ENCODE measurements at regions not wholly inside any gene's neighbourhood (a gene's known extent, or its start where the extent isn't known, plus 50 kb on each side); places are given as distances from the start of the nearest gene placed in this dataset.

DNA sequence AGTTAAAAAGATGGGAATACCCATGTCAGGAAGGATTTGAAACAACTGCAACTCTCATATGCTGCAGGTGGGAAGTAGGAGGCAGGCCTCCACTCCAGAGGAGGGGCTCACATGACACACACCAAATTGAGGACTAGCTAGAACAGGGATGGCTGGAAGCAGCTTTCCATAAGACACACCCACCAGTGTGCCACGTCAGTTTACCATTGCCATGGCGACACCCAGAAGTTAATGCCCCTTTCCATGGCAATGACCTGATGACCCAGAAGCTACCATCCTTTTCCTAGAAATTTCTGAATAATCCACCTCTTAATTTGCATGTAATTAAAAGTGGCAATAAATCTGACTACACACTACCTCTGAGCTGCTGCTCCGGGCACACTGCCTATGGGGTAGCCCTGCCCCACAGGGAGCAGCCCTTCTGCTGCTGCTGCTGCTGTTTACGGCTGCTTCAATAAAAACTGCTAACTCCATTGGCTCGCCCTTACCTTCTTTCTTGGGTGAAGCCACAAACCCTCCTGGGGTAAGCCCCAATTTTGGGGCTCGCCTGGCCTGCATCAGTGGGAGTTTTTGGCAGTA is 89.4 kb downstream of the RRM2 start:
- Histone ChIP-seq H3K27ac (ENCODE audit: low read depth, low read length) (no peak overlapping the region), H3K9ac (ENCODE audit: low read length) (no peak overlapping the region), H3K9me2 (replicated peaks; ENCODE audit: insufficient read depth, low read length) (no peaks in the 10 kb centered on the region), H4K20me1 (ENCODE audit: low read depth, low read length) (no peaks in the 10 kb centered on the region), H3K9me3 (ENCODE audit: insufficient read depth, low read length) (no peaks in the 10 kb centered on the region), H3K4me2 (ENCODE audit: low read depth, low read length, poor library complexity, severe bottlenecking) (no peak overlapping the region), H3K79me2 (ENCODE audit: insufficient read depth, low read length) (no peaks in the 10 kb centered on the region), H3K27me3 (ENCODE audit: low read length) (no peaks in the 10 kb centered on the region), H3K36me3 (ENCODE audit: low read length) (no peaks in the 10 kb centered on the region), H3F3A (ENCODE audit: insufficient read depth) (no peaks in the 10 kb centered on the region), H2AFZ (ENCODE audit: low read depth, low read length, severe bottlenecking) (no peak overlapping the region), H3K4me3 (ENCODE audit: insufficient read depth, low read length, poor library complexity, severe bottlenecking) (no peak overlapping the region)
- TF ChIP-seq, protein P1, sequence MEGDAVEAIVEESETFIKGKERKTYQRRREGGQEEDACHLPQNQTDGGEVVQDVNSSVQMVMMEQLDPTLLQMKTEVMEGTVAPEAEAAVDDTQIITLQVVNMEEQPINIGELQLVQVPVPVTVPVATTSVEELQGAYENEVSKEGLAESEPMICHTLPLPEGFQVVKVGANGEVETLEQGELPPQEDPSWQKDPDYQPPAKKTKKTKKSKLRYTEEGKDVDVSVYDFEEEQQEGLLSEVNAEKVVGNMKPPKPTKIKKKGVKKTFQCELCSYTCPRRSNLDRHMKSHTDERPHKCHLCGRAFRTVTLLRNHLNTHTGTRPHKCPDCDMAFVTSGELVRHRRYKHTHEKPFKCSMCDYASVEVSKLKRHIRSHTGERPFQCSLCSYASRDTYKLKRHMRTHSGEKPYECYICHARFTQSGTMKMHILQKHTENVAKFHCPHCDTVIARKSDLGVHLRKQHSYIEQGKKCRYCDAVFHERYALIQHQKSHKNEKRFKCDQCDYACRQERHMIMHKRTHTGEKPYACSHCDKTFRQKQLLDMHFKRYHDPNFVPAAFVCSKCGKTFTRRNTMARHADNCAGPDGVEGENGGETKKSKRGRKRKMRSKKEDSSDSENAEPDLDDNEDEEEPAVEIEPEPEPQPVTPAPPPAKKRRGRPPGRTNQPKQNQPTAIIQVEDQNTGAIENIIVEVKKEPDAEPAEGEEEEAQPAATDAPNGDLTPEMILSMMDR (IDR thresholded peaks at IDR 0.05; ENCODE audit: insufficient read depth, low read length, poor library complexity, severe bottlenecking), result no peak
- no peak for TF ChIP-seq EZH2phosphoT487 (conservative IDR thresholded peaks at IDR 0.05; ENCODE audit: low read length)

DNA sequence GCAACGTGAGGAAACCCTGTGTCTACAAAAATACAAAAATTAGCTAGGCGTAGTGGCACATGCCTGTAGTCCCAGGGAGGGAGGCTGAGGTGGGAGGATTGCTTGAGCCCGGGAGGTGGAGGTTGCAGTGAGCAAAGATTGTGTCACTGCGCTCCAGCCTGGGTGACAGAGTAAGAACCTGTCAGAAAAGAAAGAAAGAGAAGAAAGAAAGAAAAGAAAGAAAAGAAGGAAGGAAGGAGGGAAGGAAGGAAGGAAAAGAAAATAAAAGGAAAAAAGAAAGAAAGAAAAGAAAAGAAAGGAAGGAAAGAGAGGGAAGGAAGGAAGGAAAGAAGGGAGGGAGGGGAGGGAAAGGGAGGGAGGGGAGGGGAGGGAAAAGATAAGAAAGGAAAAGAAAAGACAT is 89.9 kb upstream of the HPCAL1 start:
- Histone ChIP-seq H3K9ac (ENCODE audit: low read length) (no peak overlapping the region), H3K4me3 (ENCODE audit: insufficient read depth, low read length, poor library complexity, severe bottlenecking) (no peak overlapping the region), H3K27me3 (ENCODE audit: low read length) (no peaks in the 10 kb centered on the region), H3K4me2 (ENCODE audit: low read depth, low read length, poor library complexity, severe bottlenecking) (no peak overlapping the region), H3K9me2 (replicated peaks; ENCODE audit: insufficient read depth, low read length) (no peaks in the 10 kb centered on the region), H4K20me1 (ENCODE audit: low read depth, low read length) (no peaks in the 10 kb centered on the region), H2AFZ (ENCODE audit: low read depth, low read length, severe bottlenecking) (no peak overlapping the region), H3K9me3 (ENCODE audit: insufficient read depth, low read length) (no peaks in the 10 kb centered on the region), H3K36me3 (ENCODE audit: low read length) (no peaks in the 10 kb centered on the region), H3K79me2 (ENCODE audit: insufficient read depth, low read length) (no peaks in the 10 kb centered on the region), H3F3A (ENCODE audit: insufficient read depth) (no peaks in the 10 kb centered on the region), H3K27ac (ENCODE audit: low read depth, low read length) (no peak overlapping the region)
- TF ChIP-seq, protein P1 (IDR thresholded peaks at IDR 0.05; ENCODE audit: insufficient read depth, low read length, poor library complexity, severe bottlenecking), result no peak
- no peak for TF ChIP-seq EZH2phosphoT487 (conservative IDR thresholded peaks at IDR 0.05; ENCODE audit: low read length)

DNA sequence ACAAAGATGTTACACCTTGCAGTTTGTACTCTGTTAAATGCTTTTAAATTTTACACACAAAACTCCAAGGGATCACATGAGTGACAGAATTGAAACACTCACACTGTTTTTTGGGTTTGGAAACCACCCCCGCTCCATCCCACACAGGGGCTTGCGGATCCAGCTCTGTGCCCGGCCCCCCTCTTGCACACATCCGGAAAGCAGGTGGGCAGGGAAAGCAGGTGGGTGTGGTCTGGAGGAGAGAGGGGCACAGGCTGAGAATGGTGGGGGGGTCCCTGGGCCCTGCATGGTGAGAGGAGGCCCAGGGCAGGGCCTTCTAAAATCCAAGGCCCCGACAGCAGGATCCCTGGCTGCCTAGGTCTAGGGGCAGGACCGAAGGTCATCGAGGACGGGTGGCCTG is 88.5 kb upstream of the HPCAL1 start:
- H3K9me3 ChIP-seq (ENCODE audit: insufficient read depth, low read length), result no peaks in the 10 kb centered on the region
- H3K9ac ChIP-seq (ENCODE audit: low read length), result no peak overlapping the region
- H3K79me2 ChIP-seq (ENCODE audit: insufficient read depth, low read length), result no peaks in the 10 kb centered on the region
- no peak overlapping the region for H3K4me2 ChIP-seq (ENCODE audit: low read depth, low read length, poor library complexity, severe bottlenecking)
- no peak overlapping the region for H3K27ac ChIP-seq (ENCODE audit: low read depth, low read length)
- TF ChIP-seq, protein P1 (IDR thresholded peaks at IDR 0.05; ENCODE audit: insufficient read depth, low read length, poor library complexity, severe bottlenecking), result no peak
- no peaks in the 10 kb centered on the region for H3K36me3 ChIP-seq (ENCODE audit: low read length)
- no peaks in the 10 kb centered on the region for H3F3A ChIP-seq (ENCODE audit: insufficient read depth)
- H3K27me3 ChIP-seq (ENCODE audit: low read length), result no peaks in the 10 kb centered on the region
- no peak overlapping the region for H3K4me3 ChIP-seq (ENCODE audit: insufficient read depth, low read length, poor library complexity, severe bottlenecking)
- no peaks in the 10 kb centered on the region for H3K9me2 ChIP-seq (replicated peaks; ENCODE audit: insufficient read depth, low read length)
- H2AFZ ChIP-seq (ENCODE audit: low read depth, low read length, severe bottlenecking), result no peak overlapping the region
- H4K20me1 ChIP-seq (ENCODE audit: low read depth, low read length), result no peaks in the 10 kb centered on the region

All from SU-DHL-6 (cell line).